ENCODE measurements at regions not wholly inside any gene's neighbourhood (a gene's known extent, or its start where the extent isn't known, plus 50 kb on each side); places are given as distances from the start of the nearest gene placed in this dataset.

DNA sequence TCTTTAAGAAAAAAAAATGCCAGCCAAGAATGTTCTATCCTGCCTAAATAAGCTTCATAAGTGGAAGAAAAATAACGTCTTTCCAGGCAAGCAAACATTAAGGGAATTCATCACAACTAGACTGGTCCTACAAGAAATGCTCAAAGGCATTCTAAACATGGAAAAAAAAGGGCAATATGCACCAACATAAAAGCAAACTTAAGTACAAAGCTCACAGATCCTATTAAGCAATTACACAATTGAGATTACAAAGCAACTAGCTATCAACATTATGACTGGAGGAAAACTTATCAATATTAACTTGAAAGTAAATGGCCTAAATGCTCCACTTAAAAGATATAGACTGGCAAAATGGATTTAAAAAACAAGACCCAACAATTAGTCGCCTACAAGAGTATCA, 240.6 kb upstream of the CTAGE1 start:
- H3K36me3 ChIP-seq (replicated peaks in 1 of 2) = no peaks in the 10 kb centered on the region
- TF ChIP-seq CTCF (IDR thresholded peaks at IDR 0.05) = no peak
- no peak for TF ChIP-seq POLR2A (IDR thresholded peaks at IDR 0.05)
- no peaks in the 10 kb centered on the region for H3K4me1 ChIP-seq (replicated peaks in 1 of 2)
- peaks cover 0 to 11% (median 0%) of the 10 kb centered on the region in 3 donors for H3K9me3 ChIP-seq (replicated peaks in 1 of 3)
- H3K27me3 ChIP-seq = no peaks in the 10 kb centered on the region
- no peak overlapping the region for H3K4me3 ChIP-seq
- intact Hi-C loops (cut with DNase I) = no loop called here
- DNase-seq = no peak
- H3K27ac ChIP-seq = no peak overlapping the region
- WGBS, 4 donors = 78 to 88% (median 83%) methylated on average over 2 of the region's 2 CpGs

- H3K27me3 ChIP-seq = no peaks in the 10 kb centered on the region
- H3K36me3 ChIP-seq (replicated peaks in 1 of 2) = no peaks in the 10 kb centered on the region
- 94 to 100% (median 98%) methylated on average over 1 of the region's 1 CpG for WGBS, 4 donors
- H3K4me3 ChIP-seq = no peak overlapping the region
- DNase-seq = no peak
- no peaks in the 10 kb centered on the region for H3K4me1 ChIP-seq (replicated peaks in 1 of 2)
- H3K27ac ChIP-seq = no peak overlapping the region
- peaks cover 0 to 6% (median 0%) of the 10 kb centered on the region in 3 donors for H3K9me3 ChIP-seq (replicated peaks in 1 of 3)
- intact Hi-C loops (cut with DNase I) = no loop called here
- TF ChIP-seq CTCF (IDR thresholded peaks at IDR 0.05) (no peak), POLR2A (IDR thresholded peaks at IDR 0.05) (no peak)
Observed at GRCh38 chr18:22663378-22663777, 245.7 kb upstream of the CTAGE1 start.

DNA sequence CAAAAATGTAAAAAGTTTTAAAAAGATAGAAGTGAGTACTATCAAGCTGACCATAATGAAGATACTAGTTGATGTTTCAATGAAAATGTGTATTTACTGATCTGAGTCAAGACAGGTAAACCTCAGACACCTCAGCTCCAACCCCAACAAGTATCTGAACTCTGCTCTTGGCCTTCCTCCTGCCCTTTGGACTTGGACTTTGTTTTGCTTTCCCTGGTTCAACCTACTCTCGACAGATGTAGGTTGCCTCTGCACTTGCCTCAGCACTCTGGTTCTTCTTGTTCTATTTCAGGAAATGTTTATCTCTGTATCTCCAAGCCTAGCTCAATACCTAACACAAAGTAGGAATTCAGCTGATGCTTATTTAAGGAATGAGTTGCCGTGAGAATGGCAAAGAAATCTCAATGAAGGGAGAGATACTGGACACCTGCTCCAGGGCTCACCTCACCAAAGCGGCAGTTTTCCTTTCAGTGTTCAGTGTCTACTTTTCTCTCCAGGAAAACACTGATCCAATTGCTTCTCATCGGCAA, 248.8 kb upstream of the CTAGE1 start:
- no peak for TF ChIP-seq CTCF (IDR thresholded peaks at IDR 0.05)
- TF ChIP-seq POLR2A (IDR thresholded peaks at IDR 0.05) = no peak
- Histone ChIP-seq H3K4me1 (replicated peaks in 1 of 2) (peaks cover 0 to 9% of the 10 kb centered on the region in 2 donors), H3K36me3 (replicated peaks in 1 of 2) (no peaks in the 10 kb centered on the region), H3K27ac (no peak overlapping the region), H3K9me3 (replicated peaks in 1 of 3) (peaks cover 0 to 6% (median 0%) of the 10 kb centered on the region in 3 donors), H3K4me3 (no peak overlapping the region), H3K27me3 (no peaks in the 10 kb centered on the region)
- intact Hi-C loops (cut with DNase I) = no loop called here
- 92 to 93% (median 93%) methylated on average over 4 of the region's 4 CpGs for WGBS, 4 donors
- no peak for DNase-seq

GRCh38 chr18:22667156-22667555, 249.4 kb upstream of the CTAGE1 start:
- Histone ChIP-seq H3K4me1 (replicated peaks in 1 of 2) (peaks cover 0 to 9% of the 10 kb centered on the region in 2 donors), H3K9me3 (replicated peaks in 1 of 3) (peaks cover 0 to 6% (median 0%) of the 10 kb centered on the region in 3 donors), H3K4me3 (no peak overlapping the region), H3K27ac (no peak overlapping the region), H3K27me3 (no peaks in the 10 kb centered on the region), H3K36me3 (replicated peaks in 1 of 2) (no peaks in the 10 kb centered on the region)
- intact Hi-C loops (cut with DNase I) = no loop called here
- TF ChIP-seq CTCF (IDR thresholded peaks at IDR 0.05) (no peak), POLR2A (IDR thresholded peaks at IDR 0.05) (no peak)
- 84 to 95% (median 90%) methylated on average over 4 of the region's 4 CpGs for WGBS, 4 donors
- no peak for DNase-seq

Measured in adrenal gland (tissue), 9 donors.